ENCODE measurements at regions not wholly inside any gene's neighbourhood (a gene's known extent, or its start where the extent isn't known, plus 50 kb on each side); places are given as distances from the start of the nearest gene placed in this dataset.

DNA sequence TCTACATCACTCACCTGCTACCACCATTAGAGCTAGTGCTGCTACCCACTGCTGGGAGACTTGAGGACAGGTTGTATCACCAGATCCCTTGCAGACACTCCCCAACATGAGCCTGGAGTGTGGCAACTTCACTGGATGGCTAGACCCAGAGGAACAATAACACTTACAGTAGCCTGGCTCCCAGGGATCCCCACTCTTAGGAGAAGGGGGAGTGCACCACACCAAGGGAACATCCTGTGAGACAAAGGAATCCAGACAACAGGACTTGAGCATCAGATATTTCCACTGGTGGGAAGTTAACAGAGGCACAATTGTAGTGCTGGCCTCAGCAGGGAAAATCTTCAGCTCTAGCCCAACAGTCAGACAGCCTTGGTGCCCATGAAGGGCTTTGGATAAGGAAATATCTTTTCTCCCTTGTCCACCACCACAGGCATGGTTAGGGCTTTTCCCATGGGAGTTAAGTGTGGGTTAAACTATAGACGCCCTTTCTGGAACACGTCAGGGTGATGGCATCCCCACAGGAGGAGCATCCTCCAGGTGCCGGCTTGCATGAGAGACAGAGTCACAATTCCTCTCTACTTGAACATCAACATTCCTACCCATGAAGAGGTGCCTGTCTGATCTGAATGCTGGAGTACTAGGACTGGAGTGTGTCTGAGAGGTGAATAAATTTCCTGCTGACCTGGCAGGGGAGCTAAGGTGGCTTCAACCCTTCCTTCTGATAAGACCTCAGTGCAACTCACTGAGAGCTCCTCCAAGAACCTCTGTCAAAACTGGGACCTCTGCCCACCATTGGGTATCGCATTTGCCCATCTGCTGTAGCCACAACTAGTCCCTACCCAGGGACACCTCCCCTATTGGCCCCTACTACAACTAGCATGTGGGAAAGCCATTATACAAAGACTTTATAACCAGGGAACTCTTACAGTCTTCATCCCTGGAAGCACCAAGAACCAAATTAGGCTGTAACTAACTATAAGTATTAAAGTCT lies 55.4 kb upstream of the SIRPG start:
- no peak for DNase-seq (ENCODE audit: low spot score)

DNA sequence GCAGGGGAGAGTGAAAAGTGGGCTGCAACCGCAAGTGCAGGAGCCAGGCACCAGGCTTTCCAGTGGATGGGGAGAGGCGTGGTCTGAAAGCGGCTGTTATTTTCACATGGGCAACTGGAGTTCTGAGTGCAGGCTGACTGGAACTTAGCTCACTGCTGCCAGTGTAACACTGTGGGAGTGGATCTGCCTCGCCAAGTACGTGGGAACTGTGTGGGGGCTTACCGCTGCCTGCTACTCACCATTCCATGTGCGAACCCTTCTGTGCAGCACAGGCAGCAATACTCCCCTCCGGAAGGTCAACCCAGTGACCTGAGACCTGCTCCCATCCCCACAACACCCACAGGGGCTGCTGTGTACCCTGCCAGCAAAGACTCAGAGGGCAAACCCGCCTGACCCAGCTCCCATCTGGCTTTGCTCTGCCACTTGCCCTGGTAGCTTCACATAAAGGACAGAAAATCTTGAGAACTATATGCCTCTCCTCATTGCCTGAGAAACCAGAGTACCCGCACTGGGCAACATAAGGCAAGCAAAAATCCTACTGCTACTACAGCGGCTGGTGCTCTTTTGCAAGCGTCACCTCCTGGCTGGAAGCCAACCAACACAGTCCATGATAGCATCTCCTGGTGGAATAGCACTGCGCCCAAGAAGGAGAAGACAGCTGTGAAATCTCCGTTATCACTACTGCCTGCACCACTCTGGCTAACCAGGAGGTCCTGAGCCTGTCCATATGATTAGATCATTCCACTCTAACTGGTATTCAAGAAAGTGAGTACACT lies 54.4 kb upstream of the SIRPG start:
- DNase-seq (ENCODE audit: low spot score): no peak

DNA sequence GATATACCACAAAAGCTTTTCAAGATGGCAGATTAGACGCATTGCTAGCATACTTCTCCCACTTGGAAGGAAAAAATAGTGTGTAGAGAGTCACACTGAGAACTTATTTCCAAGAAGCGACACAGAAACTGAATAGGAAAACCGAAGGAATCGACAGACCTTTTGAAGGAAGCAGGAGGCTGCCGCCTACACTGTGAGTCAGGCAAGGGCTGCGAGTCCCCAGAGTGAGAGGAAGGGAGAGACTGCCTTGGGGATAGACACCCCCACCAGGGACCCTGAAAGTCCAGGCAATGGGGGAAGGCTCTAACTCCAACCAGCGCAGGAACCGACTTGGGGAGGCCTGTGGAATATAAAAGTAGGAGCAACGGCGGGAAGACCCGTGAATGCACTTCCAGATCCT lies 53.7 kb upstream of the SIRPG start:
- DNase-seq (ENCODE audit: low spot score): no peak

DNA sequence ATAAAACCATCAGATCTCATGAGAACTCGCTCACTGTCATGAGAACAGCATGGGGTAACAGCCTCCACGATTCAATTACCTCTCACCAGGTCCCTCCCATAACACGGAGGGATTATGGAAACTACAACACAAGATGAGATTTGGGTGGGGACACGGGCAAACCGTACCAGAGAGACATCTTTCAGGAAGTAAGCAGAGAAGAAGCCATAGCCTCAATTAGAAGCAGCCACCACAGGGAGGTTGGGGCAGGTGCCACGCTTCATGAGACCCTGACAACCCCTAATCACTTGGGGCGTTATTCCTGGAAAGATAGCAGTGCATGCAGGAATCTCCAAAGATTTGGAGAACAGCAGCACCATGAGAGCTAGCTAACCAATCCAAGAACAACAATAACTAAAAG lies 52.9 kb upstream of the SIRPG start:
- no peak for DNase-seq (ENCODE audit: low spot score)

DNA sequence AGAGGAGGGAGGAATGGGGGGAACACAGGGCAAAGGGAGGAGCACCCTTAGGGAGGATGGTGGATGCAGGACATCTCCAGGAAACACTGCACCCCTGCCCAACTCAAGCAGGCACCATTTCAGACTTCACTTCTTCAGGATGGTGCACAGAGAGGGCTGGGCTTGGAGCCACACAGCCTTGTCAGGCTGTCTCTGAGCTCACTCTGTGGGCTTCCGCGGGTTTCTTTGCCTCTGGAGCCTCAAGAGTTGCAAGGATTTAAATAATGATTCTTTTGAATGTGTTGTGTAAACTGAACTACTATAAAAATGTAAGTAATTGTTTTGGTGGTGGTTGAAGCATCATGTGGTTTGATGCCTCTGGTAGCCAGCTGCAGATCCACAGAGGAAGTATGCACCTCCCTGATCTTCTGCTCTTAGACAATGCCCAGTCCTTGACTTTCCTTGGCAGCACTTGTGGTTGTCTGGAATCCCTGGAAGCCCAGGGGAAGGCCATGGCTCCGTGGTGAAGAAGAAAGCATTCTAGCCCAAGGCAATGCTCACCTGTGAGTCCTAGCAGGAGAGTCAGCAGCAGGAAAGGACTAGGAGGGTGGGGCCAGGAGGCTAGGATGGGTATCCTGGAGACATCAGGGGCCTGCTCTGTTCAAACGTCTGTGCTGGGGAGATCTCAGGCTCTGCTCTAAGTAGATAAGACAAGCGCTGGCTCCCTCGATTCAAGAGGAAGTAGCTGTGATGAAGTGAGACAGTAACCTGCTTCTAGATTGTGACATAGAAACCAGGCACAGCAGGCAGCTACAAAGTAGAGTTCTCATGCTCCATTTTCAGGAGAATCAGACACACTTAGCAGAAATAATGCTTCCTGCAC lies 50.2 kb upstream of the SIRPG start:
- no peak for DNase-seq (ENCODE audit: low spot score)

Measured in GM03348 (cell line).